NCI-H526 (cell line): ENCODE measurements at regions not wholly inside any gene's neighbourhood (a gene's known extent, or its start where the extent isn't known, plus 50 kb on each side); places are given as distances from the start of the nearest gene placed in this dataset.

Source experiments
- DNase-seq, 2 experiments: peaks; one replicate each; lab custom pipeline; 2025; lab: John Stamatoyannopoulos, UW

DNA sequence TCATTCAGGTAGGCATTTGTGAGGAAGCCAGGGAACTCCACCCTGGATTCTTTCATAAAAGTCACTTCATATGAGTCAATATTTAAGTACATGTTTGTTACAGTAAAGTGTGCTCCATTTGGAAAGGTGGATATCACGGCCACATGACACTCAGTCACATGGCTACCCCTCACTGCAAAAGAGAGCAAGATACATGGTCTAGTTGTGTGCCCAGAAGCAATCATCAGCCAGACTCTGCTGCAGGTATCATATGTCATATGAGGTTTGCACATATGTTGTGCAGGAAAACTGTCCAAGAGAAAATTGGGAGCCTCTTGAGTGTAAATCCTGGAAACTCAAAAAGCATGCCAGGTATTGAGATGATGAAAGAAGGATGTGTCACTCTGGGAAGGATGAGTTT, 55.0 kb upstream of the NMNAT3 start:
- no peak for DNase-seq

DNA sequence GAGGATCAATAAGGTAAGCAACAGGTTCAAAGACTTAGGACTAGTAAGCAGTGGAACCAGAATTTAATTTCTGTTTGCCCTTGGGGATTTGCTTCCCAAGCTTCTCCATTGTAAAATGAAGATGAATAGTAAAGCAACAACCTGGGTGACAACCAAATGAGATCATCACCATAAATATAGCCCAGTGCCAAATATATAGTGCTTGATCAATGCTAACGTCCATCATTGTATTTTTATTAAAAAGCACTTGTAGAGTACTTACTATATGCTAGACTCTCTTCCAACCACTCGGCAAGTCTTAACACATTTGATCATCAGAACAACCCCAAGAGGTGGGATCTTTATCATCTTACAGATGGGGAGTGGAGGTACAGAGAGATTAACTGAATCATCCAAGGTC, 51.5 kb upstream of the NMNAT3 start:
- no peak for DNase-seq

DNA sequence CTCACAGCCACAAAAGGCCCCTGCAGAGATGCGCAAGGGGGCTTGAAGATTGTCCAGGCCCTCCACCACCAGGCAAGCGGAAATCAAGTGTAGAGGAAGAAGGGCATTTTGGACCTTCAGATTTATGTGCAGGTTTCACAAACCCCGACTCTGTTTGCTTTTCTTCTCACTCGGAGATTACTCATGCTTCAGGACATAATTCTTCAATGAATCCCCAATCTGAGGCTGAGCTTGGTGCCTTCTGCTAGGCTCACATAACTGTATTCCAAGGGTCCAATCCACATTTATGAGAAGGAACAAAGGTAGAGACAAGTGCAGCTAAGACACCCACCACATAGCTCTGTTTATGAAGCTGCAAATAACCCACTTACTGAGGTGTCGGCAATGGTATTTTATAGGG, 50.6 kb upstream of the NMNAT3 start:
- no peak for DNase-seq
